Choroid plexus epithelial cell (primary cell): ENCODE measurements at regions not wholly inside any gene's neighbourhood (a gene's known extent, or its start where the extent isn't known, plus 50 kb on each side); places are given as distances from the start of the nearest gene placed in this dataset.

Experiments used
- DNase-seq: peaks from one replicate; pipeline ENCODE4 v3.0.0-alpha.2; 2010; ENCODE audit warnings: low read depth
- H3K4me3 ChIP-seq: 2 replicates; pipeline ENCODE4 v1.5.1; 2011; ENCODE audit warnings: low read depth, mild to moderate bottlenecking, control low read depth, low read length, moderate library complexity
- TF ChIP-seq, protein P1 (sequence below): conservative IDR thresholded peaks from 2 replicates; pipeline ENCODE4 v1.5.1; 2011; ENCODE audit warnings: low read depth, mild to moderate bottlenecking, control low read depth, inconsistent platforms, low read length, moderate library complexity

DNA sequence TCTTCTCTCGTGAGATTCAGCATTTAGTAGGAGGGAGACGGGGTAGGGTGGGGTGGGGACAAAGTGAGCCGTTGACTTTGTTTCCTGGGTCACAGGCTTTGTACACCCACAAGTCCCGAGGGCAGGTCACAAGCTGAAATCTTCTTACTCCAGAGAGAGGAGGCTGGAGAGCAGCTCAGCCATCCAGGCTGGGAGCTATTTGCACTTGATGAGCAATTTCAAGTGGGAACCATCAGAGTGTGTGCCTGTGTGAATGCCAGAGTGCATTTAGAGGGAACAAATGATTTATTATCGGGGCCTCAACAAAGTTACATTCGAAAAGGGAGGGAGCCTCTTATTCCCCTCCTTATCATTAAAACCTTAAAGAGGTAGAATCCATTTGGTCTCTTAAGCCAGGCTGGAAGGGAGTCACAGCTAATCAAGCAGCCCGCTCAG, 155.7 kb upstream of the JARID2 start:
- no peak for DNase-seq
- TF ChIP-seq, protein P1, sequence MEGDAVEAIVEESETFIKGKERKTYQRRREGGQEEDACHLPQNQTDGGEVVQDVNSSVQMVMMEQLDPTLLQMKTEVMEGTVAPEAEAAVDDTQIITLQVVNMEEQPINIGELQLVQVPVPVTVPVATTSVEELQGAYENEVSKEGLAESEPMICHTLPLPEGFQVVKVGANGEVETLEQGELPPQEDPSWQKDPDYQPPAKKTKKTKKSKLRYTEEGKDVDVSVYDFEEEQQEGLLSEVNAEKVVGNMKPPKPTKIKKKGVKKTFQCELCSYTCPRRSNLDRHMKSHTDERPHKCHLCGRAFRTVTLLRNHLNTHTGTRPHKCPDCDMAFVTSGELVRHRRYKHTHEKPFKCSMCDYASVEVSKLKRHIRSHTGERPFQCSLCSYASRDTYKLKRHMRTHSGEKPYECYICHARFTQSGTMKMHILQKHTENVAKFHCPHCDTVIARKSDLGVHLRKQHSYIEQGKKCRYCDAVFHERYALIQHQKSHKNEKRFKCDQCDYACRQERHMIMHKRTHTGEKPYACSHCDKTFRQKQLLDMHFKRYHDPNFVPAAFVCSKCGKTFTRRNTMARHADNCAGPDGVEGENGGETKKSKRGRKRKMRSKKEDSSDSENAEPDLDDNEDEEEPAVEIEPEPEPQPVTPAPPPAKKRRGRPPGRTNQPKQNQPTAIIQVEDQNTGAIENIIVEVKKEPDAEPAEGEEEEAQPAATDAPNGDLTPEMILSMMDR: no peak
- H3K4me3 ChIP-seq: no peak overlapping the region

GRCh38 chr6:15090745-15091384, 155.0 kb upstream of the JARID2 start:
- DNase-seq: no peak
- H3K4me3 ChIP-seq: no peak overlapping the region
- TF ChIP-seq, protein P1: no peak

- no peak overlapping the region for H3K4me3 ChIP-seq
- DNase-seq: peak; percentile 21
- TF ChIP-seq, protein P1: no peak
Measured at GRCh38 chr6:15096894-15097837, 148.7 kb upstream of the JARID2 start.

DNA sequence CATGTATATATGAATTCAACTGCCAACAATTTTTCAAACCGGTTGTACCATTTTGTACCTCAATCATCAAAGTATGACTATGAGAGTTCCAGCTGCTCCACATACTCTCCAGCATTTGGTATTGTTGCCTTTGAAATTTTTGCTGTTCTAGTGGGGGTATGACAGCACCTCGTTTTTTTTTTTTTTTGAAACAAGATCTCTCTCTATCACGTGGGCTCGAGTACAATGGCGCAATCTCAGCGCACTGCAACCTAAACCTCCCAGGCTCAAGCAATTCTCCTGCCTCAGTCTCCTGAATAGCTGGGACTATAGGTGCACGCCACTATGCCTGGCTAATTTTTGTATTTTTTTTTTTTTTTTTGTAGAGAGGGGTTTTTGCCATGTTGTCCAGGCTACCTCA, 144.7 kb upstream of the JARID2 start:
- TF ChIP-seq, protein P1: no peak

DNA sequence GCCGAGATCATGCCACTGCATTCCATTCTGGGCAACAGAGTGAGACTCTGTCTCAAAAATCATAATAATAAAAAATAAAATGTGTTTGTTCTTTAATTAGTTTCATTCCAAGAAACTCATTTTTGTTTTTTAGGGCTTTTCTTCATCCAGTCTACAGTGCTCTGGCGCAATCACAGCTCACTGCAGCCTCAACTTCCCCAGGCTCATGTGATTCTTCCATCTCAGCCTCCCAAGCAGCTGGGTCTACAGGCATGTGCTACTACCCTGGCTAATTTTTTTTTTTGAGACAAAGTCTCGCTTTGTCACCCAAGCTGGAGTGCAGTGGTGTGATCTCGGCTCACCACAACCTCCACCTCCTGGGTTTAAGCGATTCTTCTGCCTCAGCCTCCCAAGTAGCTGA, 143.6 kb upstream of the JARID2 start:
- H3K4me3 ChIP-seq: no peak overlapping the region
- no peak for DNase-seq
- TF ChIP-seq, protein P1: no peak

More for the DNA sequence above, 144.7 kb upstream of the JARID2 start:
- H3K4me3 ChIP-seq: no peak overlapping the region
- no peak for DNase-seq

GRCh38 chr6:15106958-15107643, 138.8 kb upstream of the JARID2 start:
- no peak for DNase-seq
- H3K4me3 ChIP-seq: no peak overlapping the region
- TF ChIP-seq, protein P1: no peak
